ENCODE measurements at regions not wholly inside any gene's neighbourhood (a gene's known extent, or its start where the extent isn't known, plus 50 kb on each side); places are given as distances from the start of the nearest gene placed in this dataset.

DNA sequence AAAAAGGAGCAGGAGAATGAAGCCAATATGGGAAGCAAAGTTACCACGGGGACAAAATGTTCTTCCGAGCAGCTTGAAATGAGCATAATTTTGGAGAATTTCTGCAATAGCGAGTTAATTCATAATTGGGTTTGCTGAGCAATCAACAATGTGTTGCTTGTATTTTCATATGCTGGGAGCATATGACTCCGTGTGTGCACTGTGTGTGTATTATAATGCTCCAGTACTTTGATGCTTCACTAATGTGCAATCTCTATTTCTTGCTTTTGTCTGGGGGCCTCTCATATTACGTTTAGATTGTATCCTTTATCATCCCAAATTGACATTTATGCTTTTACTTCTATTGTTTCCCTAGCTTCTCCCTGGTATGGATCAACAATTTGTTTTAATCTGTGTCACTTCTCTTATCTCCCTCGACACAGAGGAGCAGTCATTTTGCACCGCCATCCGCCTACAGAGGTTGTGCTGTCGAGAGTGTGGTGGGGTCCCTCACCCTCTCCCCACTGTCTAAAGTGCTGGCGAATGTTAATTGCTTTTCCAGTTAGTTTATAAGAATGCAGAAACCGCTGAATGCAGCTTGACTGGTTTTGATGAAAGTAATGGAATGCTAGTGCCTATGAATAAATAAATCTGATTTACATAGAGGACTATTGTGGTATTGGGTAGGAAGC lies 372.5 kb upstream of the WWC1 start:
- no peak for TF ChIP-seq POLR2A (IDR thresholded peaks at IDR 0.05)
- TF ChIP-seq, protein P1, sequence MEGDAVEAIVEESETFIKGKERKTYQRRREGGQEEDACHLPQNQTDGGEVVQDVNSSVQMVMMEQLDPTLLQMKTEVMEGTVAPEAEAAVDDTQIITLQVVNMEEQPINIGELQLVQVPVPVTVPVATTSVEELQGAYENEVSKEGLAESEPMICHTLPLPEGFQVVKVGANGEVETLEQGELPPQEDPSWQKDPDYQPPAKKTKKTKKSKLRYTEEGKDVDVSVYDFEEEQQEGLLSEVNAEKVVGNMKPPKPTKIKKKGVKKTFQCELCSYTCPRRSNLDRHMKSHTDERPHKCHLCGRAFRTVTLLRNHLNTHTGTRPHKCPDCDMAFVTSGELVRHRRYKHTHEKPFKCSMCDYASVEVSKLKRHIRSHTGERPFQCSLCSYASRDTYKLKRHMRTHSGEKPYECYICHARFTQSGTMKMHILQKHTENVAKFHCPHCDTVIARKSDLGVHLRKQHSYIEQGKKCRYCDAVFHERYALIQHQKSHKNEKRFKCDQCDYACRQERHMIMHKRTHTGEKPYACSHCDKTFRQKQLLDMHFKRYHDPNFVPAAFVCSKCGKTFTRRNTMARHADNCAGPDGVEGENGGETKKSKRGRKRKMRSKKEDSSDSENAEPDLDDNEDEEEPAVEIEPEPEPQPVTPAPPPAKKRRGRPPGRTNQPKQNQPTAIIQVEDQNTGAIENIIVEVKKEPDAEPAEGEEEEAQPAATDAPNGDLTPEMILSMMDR (IDR thresholded peaks at IDR 0.05), result no peak
